Suppressor macrophage treated with lipopolysaccharide for 4 hours (primary cell): ENCODE measurements at regions not wholly inside any gene's neighbourhood (a gene's known extent, or its start where the extent isn't known, plus 50 kb on each side); places are given as distances from the start of the nearest gene placed in this dataset.

Source experiments
- DNase-seq: peaks from one replicate; pipeline ENCODE4 v3.0.0-alpha.2; 2020

- no peak for DNase-seq
Measured at GRCh38 chr3:124201226-124201625, 209.3 kb upstream of the ROPN1 start.

DNA sequence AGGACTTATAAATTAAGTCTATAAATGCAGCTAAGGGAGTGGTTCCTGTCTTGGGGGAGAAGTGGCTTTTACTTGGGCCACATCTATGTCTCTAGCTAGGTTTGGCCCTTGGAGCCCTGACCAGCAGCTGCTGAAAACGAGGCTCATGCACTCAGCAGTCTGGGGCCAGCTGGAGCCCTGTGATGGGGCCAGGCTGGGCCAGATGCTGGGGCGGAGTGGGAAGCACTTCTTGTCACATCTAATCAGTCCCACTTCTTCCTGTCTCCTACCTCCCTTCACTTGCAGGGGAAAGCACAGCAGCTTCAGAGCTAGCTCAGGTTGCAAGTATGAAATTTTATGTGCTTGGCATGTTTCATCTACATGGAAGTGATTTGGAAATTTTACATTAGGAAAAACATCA, 209.9 kb upstream of the ROPN1 start:
- no peak for DNase-seq

GRCh38 chr3:124202754-124203153, 210.8 kb upstream of the ROPN1 start:
- DNase-seq, result no peak

DNA sequence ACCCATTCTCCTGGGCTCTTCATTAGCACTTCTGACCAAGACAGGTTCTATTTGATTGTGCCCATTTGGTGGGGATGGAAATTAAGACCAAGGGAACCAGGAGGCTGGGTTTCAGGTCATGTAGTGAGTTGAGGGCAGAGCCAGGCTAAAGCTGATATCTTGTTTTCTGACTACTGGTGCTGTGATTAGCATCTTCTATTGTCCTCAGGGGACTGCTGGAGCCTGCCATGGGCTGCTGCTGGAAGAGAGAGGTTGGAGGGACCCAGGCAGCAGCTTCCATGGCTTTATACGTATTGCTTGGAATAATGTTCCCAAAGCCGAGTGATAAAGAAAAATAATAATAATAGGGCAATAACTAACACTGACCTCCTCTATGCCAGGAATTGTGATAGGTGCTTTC, 211.4 kb upstream of the ROPN1 start:
- no peak for DNase-seq

DNA sequence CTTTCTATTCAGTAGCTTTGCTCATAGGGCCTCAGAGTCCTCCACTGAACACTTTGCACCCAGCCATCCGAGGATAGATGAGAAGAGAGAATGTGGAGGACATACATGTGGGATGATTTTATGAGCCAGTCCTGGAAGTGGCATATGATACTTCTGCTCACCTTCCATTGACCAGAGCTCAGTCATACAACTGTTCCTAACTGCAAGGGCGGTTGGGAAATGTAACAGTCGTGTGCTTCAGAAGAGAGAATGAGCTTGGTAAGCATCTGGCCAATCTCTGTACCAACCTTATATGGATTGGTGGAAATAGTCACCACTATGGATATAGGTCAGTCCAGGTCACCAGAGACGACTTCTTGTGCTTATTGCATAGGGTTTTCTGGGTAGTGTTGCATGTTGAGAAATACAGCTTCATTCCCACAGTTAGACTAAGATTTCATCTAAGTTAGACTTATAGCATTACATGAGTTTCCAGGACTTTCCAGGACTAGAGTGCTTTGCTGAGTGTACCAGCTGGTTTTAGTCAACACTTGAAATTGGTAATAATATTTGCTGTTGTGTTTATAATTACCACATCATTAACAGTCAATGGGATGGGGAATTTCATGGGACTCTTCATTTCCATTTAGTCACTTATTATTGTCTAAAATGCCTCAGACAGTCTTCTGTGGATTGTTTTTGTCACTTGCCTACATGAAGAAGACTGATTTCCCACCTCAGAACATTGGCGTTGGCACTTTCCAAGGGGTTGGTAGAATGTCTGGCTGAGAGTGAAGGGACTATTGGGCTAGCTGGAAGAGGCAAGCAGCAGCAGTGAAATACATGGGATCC, 214.5 kb upstream of the ROPN1 start:
- no peak for DNase-seq

DNA sequence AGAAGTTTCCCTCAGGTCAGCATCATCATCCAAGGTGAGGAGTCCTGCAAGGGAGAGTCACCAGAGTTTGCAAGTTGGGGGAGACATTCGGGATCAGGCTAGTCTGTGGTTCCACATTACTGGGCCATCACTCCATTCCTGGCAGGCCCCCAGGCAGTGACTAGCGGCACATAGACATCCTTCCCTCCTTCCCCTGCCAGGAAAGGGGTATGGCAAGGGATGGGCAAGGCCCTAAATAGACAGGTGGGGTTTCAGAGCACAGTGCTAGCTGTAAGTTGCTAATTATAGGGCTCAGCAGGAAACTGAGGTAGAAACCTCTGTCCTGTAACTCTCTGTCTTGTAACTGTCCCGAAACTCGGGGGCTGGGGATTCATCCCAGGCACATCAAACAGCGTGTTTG, 215.2 kb upstream of the ROPN1 start:
- DNase-seq, result no peak

DNA sequence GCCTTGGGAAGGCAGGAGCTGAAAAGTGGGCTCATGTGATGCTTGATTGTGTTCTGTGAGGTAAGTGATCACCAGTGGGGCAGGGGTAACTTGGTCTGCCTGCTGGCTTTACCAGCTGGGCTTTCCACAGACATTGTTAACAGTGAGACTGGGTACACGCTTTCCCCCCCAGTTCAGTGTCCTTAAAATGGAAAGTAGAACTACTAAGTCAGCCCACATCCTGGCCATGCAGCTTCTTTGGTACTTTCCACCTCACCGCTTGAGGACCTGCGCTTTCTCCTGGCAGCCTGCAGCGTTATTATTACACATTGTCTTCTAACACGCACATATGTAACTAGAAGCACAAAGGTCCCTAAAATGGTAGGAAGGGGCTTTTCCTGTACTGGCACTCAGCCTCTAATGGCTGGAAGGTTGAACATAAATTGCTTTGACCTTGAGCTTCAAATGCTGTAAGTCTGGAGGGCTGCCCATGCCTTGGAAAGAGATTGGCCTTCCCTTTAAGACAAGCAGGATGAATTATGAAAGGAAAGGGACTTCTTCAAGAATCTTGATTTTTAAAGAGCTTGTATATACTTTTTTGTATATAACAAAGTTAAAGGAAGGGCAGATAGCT, 216.1 kb upstream of the ROPN1 start:
- no peak for DNase-seq

DNA sequence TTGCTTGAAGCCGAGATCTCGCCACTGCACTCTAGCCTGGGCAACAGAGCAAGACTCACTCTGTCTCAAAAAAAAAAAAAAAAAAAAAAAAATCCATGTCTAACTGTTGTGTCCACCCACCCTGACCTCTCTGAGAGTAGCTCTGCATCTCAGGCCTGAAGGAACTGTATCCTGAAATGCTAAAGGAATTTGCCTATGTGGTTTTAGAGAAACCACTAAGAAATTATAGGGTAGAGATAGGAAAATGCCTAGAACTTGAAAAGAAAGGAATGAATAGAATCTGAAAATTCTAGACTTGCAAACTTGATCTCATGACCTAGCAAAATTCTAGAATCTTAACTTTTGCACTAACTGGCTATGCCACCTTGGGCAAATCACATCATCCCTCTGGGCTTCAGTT, 217.5 kb upstream of the ROPN1 start:
- no peak for DNase-seq

GRCh38 chr3:124210899-124211298, 219.0 kb upstream of the ROPN1 start:
- no peak for DNase-seq

- no peak for DNase-seq
Measured at GRCh38 chr3:124213641-124214040, 221.7 kb upstream of the ROPN1 start.

DNA sequence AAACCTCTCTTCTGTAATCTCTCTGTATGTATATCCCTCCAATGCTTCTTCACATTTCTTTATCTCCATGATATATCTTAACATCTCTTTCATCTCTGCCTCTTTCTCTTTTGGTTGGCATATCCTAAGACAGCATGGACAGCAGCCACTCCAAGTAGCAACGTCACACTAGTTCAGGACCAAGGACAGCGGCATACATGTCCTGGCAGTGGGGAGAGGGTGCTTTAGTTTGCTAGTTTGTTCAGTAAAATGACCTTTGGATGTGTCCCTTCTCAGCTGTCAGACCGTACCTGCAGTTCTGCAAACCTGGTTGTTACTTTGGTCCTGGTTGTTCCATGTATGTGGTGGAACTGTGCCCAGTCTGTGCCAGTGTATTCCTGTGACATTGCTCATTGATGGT, 225.6 kb upstream of the ROPN1 start:
- DNase-seq, result peak; percentile 50

- no peak for DNase-seq
Measured at GRCh38 chr3:124221422-124221821, 229.5 kb upstream of the ROPN1 start.

- no peak for DNase-seq
Measured at GRCh38 chr3:124223853-124224252, 231.9 kb upstream of the ROPN1 start.

DNA sequence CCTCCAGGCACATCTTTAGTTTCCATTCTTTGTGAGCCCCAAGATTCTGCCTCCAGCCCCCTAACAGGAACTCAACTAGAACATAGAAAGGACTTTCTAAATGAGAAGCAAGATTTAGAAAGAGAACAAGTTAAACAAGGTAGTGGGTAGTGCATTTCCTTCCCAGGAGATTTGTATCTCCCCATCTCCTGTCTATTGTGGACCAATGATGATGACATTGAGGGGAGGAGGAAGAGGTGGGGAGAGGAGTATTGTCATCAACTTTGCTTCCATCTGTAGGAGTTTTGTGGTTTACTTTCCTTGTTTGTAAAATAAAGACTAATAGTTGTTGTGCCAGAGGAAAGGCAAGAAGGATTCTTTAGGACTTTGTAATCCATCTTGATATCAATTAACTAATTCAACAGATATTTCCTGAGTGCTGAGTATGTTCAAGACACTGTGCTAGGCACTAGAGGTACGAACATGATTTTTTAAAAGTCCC, 235.3 kb upstream of the ROPN1 start:
- no peak for DNase-seq

DNA sequence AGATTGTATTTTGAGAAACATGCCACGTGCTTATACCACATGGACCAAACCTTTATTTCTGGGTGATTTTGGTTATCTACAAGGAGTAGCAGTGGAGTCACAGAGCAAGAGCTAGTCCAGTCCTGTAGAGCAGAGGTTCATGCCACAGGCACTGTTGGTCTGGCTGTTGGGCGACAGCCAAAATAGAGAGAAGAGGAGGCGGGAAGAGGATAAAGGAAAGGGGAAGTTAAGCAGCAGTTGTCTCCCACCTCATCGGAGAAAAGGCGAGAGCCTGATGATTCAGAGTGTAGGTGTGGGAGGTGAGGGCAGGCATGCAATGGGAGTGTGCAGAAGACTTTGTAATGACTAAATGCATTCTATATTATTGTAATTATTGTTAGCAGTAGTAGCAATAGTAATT, 237.5 kb upstream of the ROPN1 start:
- DNase-seq, result no peak

- no peak for DNase-seq
Measured at GRCh38 chr3:124229836-124230235, 237.9 kb upstream of the ROPN1 start.

GRCh38 chr3:124230432-124230831, 238.5 kb upstream of the ROPN1 start:
- no peak for DNase-seq

DNA sequence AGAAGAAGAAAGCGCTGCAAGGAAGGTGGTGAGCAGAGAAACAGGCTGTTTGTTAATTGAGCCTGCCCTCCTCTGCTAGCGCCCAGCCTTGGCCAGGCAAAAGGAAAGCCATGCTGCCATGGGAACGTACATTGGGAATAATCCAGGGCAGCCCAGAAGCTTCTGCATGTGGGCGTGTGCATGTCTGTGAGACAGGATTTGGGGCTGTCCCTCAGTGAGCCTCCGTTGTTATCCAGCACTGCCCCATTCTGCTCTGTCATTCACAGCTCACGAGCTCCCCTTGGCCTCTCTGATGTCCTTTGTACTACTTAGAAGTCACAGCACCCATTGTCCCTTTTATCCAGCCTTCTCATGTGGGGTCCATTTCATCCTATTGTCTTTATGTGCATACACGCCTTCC, 239.1 kb upstream of the ROPN1 start:
- DNase-seq, result no peak

GRCh38 chr3:124234852-124235252, 242.9 kb upstream of the ROPN1 start:
- DNase-seq, result no peak

DNA sequence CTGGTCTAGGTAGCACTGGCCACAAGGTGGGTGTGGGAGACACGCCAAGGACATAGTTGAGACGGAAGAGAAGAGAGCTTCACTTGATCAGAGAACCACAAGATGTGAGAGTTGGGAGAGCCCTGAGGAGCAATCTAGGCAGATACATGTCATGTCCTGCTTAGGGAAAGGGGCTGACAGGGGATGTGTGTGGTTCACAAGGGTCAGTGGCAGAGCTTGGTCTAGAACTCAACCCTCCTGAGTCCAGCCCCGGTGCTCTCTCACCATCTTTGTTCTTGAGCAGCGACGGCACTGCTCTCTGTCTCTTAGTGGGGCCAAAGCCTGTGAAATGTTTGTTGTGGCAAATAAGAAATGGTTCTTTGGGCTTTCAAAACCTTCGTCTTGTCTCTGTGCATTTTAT, 243.5 kb upstream of the ROPN1 start:
- DNase-seq, result no peak

- no peak for DNase-seq
Measured at GRCh38 chr3:124243177-124243859, 251.4 kb upstream of the ROPN1 start.

- no peak for DNase-seq
Measured at GRCh38 chr3:124246376-124246775, 254.5 kb upstream of the ROPN1 start.

- no peak for DNase-seq
Measured at GRCh38 chr3:124246949-124247348, 255.0 kb upstream of the ROPN1 start.

DNA sequence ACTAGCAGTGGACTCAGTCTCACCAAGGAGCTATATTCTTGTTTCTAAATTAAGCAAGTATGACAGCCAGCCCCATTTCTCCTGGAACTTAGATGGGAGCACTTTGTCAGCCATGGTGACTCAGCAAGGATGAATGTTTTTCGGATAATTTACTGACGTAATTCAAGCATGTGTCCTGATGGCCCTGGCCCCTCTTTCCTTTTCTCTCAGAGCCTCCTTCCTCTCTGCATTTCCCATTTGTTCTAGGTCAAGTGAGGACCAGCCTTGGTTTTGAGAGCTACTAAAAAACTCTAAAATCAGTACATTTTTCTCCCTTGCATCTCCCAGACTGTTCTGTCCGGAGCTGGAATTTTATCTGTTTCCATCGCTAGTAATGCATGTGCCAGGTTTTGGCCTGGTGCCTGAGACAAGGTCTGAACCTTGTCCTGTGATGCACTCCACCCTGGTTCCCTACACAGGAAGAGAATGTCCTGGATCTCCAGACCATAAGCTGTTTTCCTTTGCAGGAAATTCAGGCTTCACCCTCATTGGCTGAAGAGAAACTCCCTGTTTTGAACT, 256.6 kb upstream of the ROPN1 start:
- DNase-seq, result peak; percentile 63
